ENCODE measurements at regions not wholly inside any gene's neighbourhood (a gene's known extent, or its start where the extent isn't known, plus 50 kb on each side); places are given as distances from the start of the nearest gene placed in this dataset.
"Not testable (repeated sequence)": the region's sequence is repeated elsewhere in the genome, so short reads cannot be mapped to it uniquely, and the experiment has no call there.

- no peaks in the 10 kb centered on the region for H3K36me3 ChIP-seq (ENCODE audit: control insufficient read depth in 2 of 2, extremely low read depth in 1 of 2, insufficient read depth in 2 of 2, low read length in 2 of 2)
- no peaks in the 10 kb centered on the region for H3K79me2 ChIP-seq (ENCODE audit: control insufficient read depth, insufficient read depth, low read length)
- DNase-seq (ENCODE audit: low read depth, low spot score) (no peak), FAIRE-seq (no peak)
- no peaks in the 10 kb centered on the region for H3K27me3 ChIP-seq (ENCODE audit: control insufficient read depth, extremely low read depth, insufficient read depth, low read length)
- no peak overlapping the region for H3K4me3 ChIP-seq (ENCODE audit: control insufficient read depth in 2 of 3, extremely low read depth in 1 of 3, insufficient read depth in 2 of 3, low read depth in 1 of 3, low read length in 3 of 3)
- H3K4me1 ChIP-seq (ENCODE audit: control insufficient read depth, extremely low read depth, insufficient read depth, low read length), result no peaks in the 10 kb centered on the region
- TF ChIP-seq EZH2 (IDR thresholded peaks at IDR 0.05; ENCODE audit: low read length), result no peak
- no peak for TF ChIP-seq CTCF (optimal IDR thresholded peaks at IDR 0.05 in 1 of 3, IDR thresholded peaks at IDR 0.05 in 1 of 3, conservative IDR thresholded peaks at IDR 0.05 in 1 of 3; ENCODE audit: extremely low read depth in 1 of 3, insufficient read depth in 2 of 3, low read length in 3 of 3)
- no peak overlapping the region for H2AFZ ChIP-seq (ENCODE audit: control insufficient read depth, low read length)
- H3K4me2 ChIP-seq (ENCODE audit: control insufficient read depth, extremely low read depth, insufficient read depth, low read depth, low read length), result no peak overlapping the region
- H3K9ac ChIP-seq (ENCODE audit: control insufficient read depth, extremely low read depth, insufficient read depth, low read length), result no peak overlapping the region
- no peaks in the 10 kb centered on the region for H3K9me1 ChIP-seq (ENCODE audit: control insufficient read depth, extremely low read depth, insufficient read depth, low read length)
- no peak overlapping the region for H3K27ac ChIP-seq (ENCODE audit: control insufficient read depth, insufficient read depth, low read length)
- dilution Hi-C loops (cut with MboI; ENCODE audit: extremely low pct_ligation_motif_present, low sequenced_read_pairs), result no loop called here
- no peaks in the 10 kb centered on the region for H3K9me3 ChIP-seq (ENCODE audit: control insufficient read depth, low read depth, low read length)
- no peaks in the 10 kb centered on the region for H4K20me1 ChIP-seq (ENCODE audit: control insufficient read depth, extremely low read depth, insufficient read depth, low read length)
These were observed 66.0 kb upstream of the LARGE1 start for GRCh38 chr22:33986167-33986771.

- TF ChIP-seq EZH2 (IDR thresholded peaks at IDR 0.05; ENCODE audit: low read length), result no peak
- TF ChIP-seq CTCF (optimal IDR thresholded peaks at IDR 0.05 in 1 of 3, IDR thresholded peaks at IDR 0.05 in 1 of 3, conservative IDR thresholded peaks at IDR 0.05 in 1 of 3; ENCODE audit: extremely low read depth in 1 of 3, insufficient read depth in 2 of 3, low read length in 3 of 3), result no peak
- Histone ChIP-seq H3K36me3 (ENCODE audit: control insufficient read depth in 2 of 2, extremely low read depth in 1 of 2, insufficient read depth in 2 of 2, low read length in 2 of 2) (no peaks in the 10 kb centered on the region), H3K9me3 (ENCODE audit: control insufficient read depth, low read depth, low read length) (no peaks in the 10 kb centered on the region), H3K4me2 (ENCODE audit: control insufficient read depth, extremely low read depth, insufficient read depth, low read depth, low read length) (no peak overlapping the region), H3K27ac (ENCODE audit: control insufficient read depth, insufficient read depth, low read length) (no peak overlapping the region), H2AFZ (ENCODE audit: control insufficient read depth, low read length) (no peak overlapping the region), H3K9ac (ENCODE audit: control insufficient read depth, extremely low read depth, insufficient read depth, low read length) (no peak overlapping the region), H3K4me3 (ENCODE audit: control insufficient read depth in 2 of 3, extremely low read depth in 1 of 3, insufficient read depth in 2 of 3, low read depth in 1 of 3, low read length in 3 of 3) (no peak overlapping the region), H3K27me3 (ENCODE audit: control insufficient read depth, extremely low read depth, insufficient read depth, low read length) (no peaks in the 10 kb centered on the region), H3K9me1 (ENCODE audit: control insufficient read depth, extremely low read depth, insufficient read depth, low read length) (no peaks in the 10 kb centered on the region), H3K79me2 (ENCODE audit: control insufficient read depth, insufficient read depth, low read length) (no peaks in the 10 kb centered on the region), H3K4me1 (ENCODE audit: control insufficient read depth, extremely low read depth, insufficient read depth, low read length) (peaks cover 1% of the 10 kb centered on the region), H4K20me1 (ENCODE audit: control insufficient read depth, extremely low read depth, insufficient read depth, low read length) (no peaks in the 10 kb centered on the region)
- dilution Hi-C loops (cut with MboI; ENCODE audit: extremely low pct_ligation_motif_present, low sequenced_read_pairs), result no loop called here
- DNase-seq (ENCODE audit: low read depth, low spot score) (no peak), FAIRE-seq (no peak)
These were observed 66.7 kb upstream of the LARGE1 start for GRCh38 chr22:33986954-33987353.

- H3K9ac ChIP-seq (ENCODE audit: control insufficient read depth, extremely low read depth, insufficient read depth, low read length); H3K9me1 ChIP-seq (ENCODE audit: control insufficient read depth, extremely low read depth, insufficient read depth, low read length); H3K4me2 ChIP-seq (ENCODE audit: control insufficient read depth, extremely low read depth, insufficient read depth, low read depth, low read length); H3K36me3 ChIP-seq (ENCODE audit: control insufficient read depth in 2 of 2, extremely low read depth in 1 of 2, insufficient read depth in 2 of 2, low read length in 2 of 2); H3K4me1 ChIP-seq (ENCODE audit: control insufficient read depth, extremely low read depth, insufficient read depth, low read length); FAIRE-seq; H3K27ac ChIP-seq (ENCODE audit: control insufficient read depth, insufficient read depth, low read length); H2AFZ ChIP-seq (ENCODE audit: control insufficient read depth, low read length); H4K20me1 ChIP-seq (ENCODE audit: control insufficient read depth, extremely low read depth, insufficient read depth, low read length); dilution Hi-C loops (cut with MboI; ENCODE audit: extremely low pct_ligation_motif_present, low sequenced_read_pairs); H3K9me3 ChIP-seq (ENCODE audit: control insufficient read depth, low read depth, low read length); DNase-seq (ENCODE audit: low read depth, low spot score); H3K4me3 ChIP-seq (ENCODE audit: control insufficient read depth in 2 of 3, extremely low read depth in 1 of 3, insufficient read depth in 2 of 3, low read depth in 1 of 3, low read length in 3 of 3); H3K79me2 ChIP-seq (ENCODE audit: control insufficient read depth, insufficient read depth, low read length); H3K27me3 ChIP-seq (ENCODE audit: control insufficient read depth, extremely low read depth, insufficient read depth, low read length): not testable (repeated sequence)
These were observed 69.0 kb upstream of the LARGE1 start for GRCh38 chr22:33989263-33989662.

Data from keratinocyte (primary cell).